Fibroblast of lung (primary cell): ENCODE measurements at regions not wholly inside any gene's neighbourhood (a gene's known extent, or its start where the extent isn't known, plus 50 kb on each side); places are given as distances from the start of the nearest gene placed in this dataset.

Source experiments
- DNase-seq, 2 donors: peaks; one replicate each; pipeline versions ENCODE4 v3.0.0 to v3.0.0-alpha.2; 2010; ENCODE audit warnings: low read depth in 2 of 2
- H2AFZ ChIP-seq: 2 replicates; pipeline ENCODE4 v1.5.1; 2012; ENCODE audit warnings: low read length, control low read depth, inconsistent platforms
- H3K27ac ChIP-seq: 2 replicates; pipeline ENCODE4 v1.5.1; 2011; ENCODE audit warnings: low read length, control low read depth; ENCODE audit not compliant: insufficient read depth
- H3K27me3 ChIP-seq: 2 replicates; pipeline ENCODE4 v1.5.1; 2011; ENCODE audit warnings: mild to moderate bottlenecking, low read length; ENCODE audit not compliant: control insufficient read depth, insufficient read depth
- H3K36me3 ChIP-seq: 2 replicates; pipeline ENCODE4 v1.5.1; 2011; ENCODE audit warnings: low read length; ENCODE audit not compliant: control insufficient read depth, insufficient read depth
- H3K4me1 ChIP-seq: 2 replicates; pipeline ENCODE4 v1.5.1; 2011; ENCODE audit warnings: low read length; ENCODE audit not compliant: control insufficient read depth, insufficient read depth; ENCODE audit errors: extremely low read depth
- H3K4me2 ChIP-seq: 2 replicates; pipeline ENCODE4 v1.5.1; 2011; ENCODE audit warnings: low read length, control low read depth; ENCODE audit not compliant: insufficient read depth; ENCODE audit errors: extremely low read depth
- H3K4me3 ChIP-seq, 4 experiments: fragments of 200-600 bp in 1 of 4; sonication (generic) in 1 of 4; replicated peaks in 1 of 4; 2 replicates each; pipeline ENCODE4 v1.5.1; 2011 to 2016; ENCODE audit warnings: low read length in 4 of 4, low read depth in 3 of 4, mild to moderate bottlenecking in 3 of 4, control low read depth in 2 of 4, inconsistent platforms in 1 of 4, mixed read lengths in 1 of 4; ENCODE audit not compliant: insufficient read depth in 1 of 4; ENCODE audit errors: control extremely low read depth in 1 of 4
- H3K79me2 ChIP-seq: 2 replicates; pipeline ENCODE4 v1.5.1; 2012; ENCODE audit warnings: mild to moderate bottlenecking, low read length, inconsistent platforms; ENCODE audit not compliant: control insufficient read depth, insufficient read depth
- H3K9ac ChIP-seq: 2 replicates; pipeline ENCODE4 v1.5.1; 2011; ENCODE audit warnings: mild to moderate bottlenecking, low read length, control low read depth; ENCODE audit not compliant: insufficient read depth
- H3K9me3 ChIP-seq: 2 replicates; pipeline ENCODE4 v1.5.1; 2012; ENCODE audit warnings: low read depth, low read length; ENCODE audit not compliant: control insufficient read depth, insufficient read depth
- H4K20me1 ChIP-seq: 2 replicates; pipeline ENCODE4 v1.5.1; 2011; ENCODE audit warnings: low read length; ENCODE audit not compliant: control insufficient read depth, insufficient read depth; ENCODE audit errors: extremely low read depth
- EZH2 ChIP-seq: IDR thresholded peaks from 2 replicates; pipeline ENCODE4 v1.5.1; 2012; ENCODE audit warnings: low read length, control low read depth, mild to moderate bottlenecking; ENCODE audit errors: missing control alignments
- TF ChIP-seq, protein P1 (sequence below), 2 donors: IDR thresholded peaks in 1 of 2; conservative IDR thresholded peaks in 1 of 2; 1 replicate in 1 of 2; 2 replicates in 1 of 2; pipeline ENCODE4 v1.5.1; 2011 to 2012; ENCODE audit warnings: low read length in 2 of 2, control low read depth in 1 of 2, inconsistent platforms in 1 of 2, low read depth in 1 of 2, mild to moderate bottlenecking in 1 of 2

DNA sequence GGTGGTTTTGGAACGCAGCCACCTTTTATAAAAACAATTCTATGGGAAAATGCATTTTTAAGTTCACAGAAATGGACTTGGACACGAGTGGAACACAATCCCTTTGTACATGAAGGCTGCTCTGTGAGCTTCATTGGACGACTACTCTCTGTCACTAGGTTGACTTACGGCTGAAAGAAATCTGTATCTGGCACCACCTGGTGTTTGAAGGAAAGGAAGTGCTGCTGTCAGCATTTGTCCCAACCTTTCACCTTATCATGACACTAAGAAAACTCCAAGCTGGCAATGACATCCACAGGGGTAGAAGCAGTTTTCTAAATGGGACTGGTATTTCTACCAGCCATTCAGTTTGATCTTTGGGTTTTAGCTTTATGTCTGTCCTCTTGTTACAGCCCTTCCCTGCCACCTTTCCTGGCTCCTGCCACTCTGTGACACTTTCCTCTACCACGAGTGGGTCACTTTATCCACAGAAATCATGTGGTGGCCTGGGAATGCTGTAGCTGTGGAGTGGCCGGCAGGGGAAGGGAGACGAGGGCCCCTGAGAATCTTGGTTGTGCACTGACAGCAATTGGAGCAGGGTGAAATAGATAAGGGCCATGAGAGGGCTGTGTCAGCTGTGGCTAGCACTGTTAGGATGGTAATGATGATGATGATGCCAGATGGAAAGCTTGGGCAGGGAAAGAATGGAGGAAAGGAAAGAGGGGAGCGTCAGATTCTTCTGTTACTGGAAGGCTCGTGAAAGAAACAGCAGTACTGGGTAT, 85.2 kb downstream of the TBX19 start:
- no peaks in the 10 kb centered on the region for H3K27me3 ChIP-seq
- TF ChIP-seq, protein P1, sequence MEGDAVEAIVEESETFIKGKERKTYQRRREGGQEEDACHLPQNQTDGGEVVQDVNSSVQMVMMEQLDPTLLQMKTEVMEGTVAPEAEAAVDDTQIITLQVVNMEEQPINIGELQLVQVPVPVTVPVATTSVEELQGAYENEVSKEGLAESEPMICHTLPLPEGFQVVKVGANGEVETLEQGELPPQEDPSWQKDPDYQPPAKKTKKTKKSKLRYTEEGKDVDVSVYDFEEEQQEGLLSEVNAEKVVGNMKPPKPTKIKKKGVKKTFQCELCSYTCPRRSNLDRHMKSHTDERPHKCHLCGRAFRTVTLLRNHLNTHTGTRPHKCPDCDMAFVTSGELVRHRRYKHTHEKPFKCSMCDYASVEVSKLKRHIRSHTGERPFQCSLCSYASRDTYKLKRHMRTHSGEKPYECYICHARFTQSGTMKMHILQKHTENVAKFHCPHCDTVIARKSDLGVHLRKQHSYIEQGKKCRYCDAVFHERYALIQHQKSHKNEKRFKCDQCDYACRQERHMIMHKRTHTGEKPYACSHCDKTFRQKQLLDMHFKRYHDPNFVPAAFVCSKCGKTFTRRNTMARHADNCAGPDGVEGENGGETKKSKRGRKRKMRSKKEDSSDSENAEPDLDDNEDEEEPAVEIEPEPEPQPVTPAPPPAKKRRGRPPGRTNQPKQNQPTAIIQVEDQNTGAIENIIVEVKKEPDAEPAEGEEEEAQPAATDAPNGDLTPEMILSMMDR (conservative IDR thresholded peaks at IDR 0.05 in 1 of 2, IDR thresholded peaks at IDR 0.05 in 1 of 2; ENCODE audit: low read depth in 1 of 2, low read length in 2 of 2): no peak
- no peak for TF ChIP-seq EZH2
- DNase-seq: no peak
- H3K79me2 ChIP-seq: no peaks in the 10 kb centered on the region
- H2AFZ ChIP-seq: no peak overlapping the region
- no peaks in the 10 kb centered on the region for H4K20me1 ChIP-seq
- no peak overlapping the region for H3K4me2 ChIP-seq
- no peak overlapping the region for H3K27ac ChIP-seq
- H3K9ac ChIP-seq: no peak overlapping the region
- no peak overlapping the region for H3K4me3 ChIP-seq
- H3K36me3 ChIP-seq: no peaks in the 10 kb centered on the region
- H3K9me3 ChIP-seq: no peaks in the 10 kb centered on the region
- H3K4me1 ChIP-seq: no peaks in the 10 kb centered on the region
